ENCODE measurements at regions not wholly inside any gene's neighbourhood (a gene's known extent, or its start where the extent isn't known, plus 50 kb on each side); places are given as distances from the start of the nearest gene placed in this dataset.

- 88% methylated on average over 3 of the region's 3 CpGs for WGBS (ENCODE audit: low lambda C conversion rate, missing lambda C conversion rate)
- Histone ChIP-seq H3K27me3 (no peaks in the 10 kb centered on the region), H3K27ac (no peak overlapping the region), H3K4me3 (no peak overlapping the region), H3K9me2 (replicated peaks; ENCODE audit: insufficient read depth) (no peaks in the 10 kb centered on the region), H3K79me2 (no peaks in the 10 kb centered on the region), H3K36me3 (replicated peaks; ENCODE audit: insufficient read depth, low read depth) (no peaks in the 10 kb centered on the region), H4K20me1 (ENCODE audit: insufficient read depth, poor library complexity, severe bottlenecking) (no peaks in the 10 kb centered on the region), H2AFZ (no peak overlapping the region), H3K4me2 (no peak overlapping the region), H3K9me3 (ENCODE audit: low read depth) (no peaks in the 10 kb centered on the region), H3K4me1 (ENCODE audit: insufficient read depth) (no peaks in the 10 kb centered on the region)
- TF ChIP-seq EZH2 (IDR thresholded peaks at IDR 0.05; ENCODE audit: borderline replicate concordance) (no peak), EZH2phosphoT487 (IDR thresholded peaks at IDR 0.05; ENCODE audit: low read depth, severe bottlenecking, unreplicated experiment) (no peak), CTCF (IDR thresholded peaks at IDR 0.05; ENCODE audit: poor library complexity) (no peak)
- DNase-seq (ENCODE audit: low spot score) = no peak
These were observed 1210.4 kb downstream of the ADGRL3 start for GRCh38 chr4:62410371-62411003.

- Histone ChIP-seq H3K79me2 (no peaks in the 10 kb centered on the region), H3K36me3 (replicated peaks; ENCODE audit: insufficient read depth, low read depth) (no peaks in the 10 kb centered on the region)
- peak; percentile 53 for TF ChIP-seq CTCF (IDR thresholded peaks at IDR 0.05; ENCODE audit: poor library complexity)
- TF ChIP-seq EZH2phosphoT487 (IDR thresholded peaks at IDR 0.05; ENCODE audit: low read depth, severe bottlenecking, unreplicated experiment) = no peak
These were observed 1208.3 kb downstream of the ADGRL3 start for GRCh38 chr4:62408454-62408853.

GRCh38 chr4:62407534-62407933 lies 1207.4 kb downstream of the ADGRL3 start:
- no peaks in the 10 kb centered on the region for H3K27me3 ChIP-seq
- H3K79me2 ChIP-seq = no peaks in the 10 kb centered on the region
- H3K4me2 ChIP-seq = no peak overlapping the region
- H4K20me1 ChIP-seq (ENCODE audit: insufficient read depth, poor library complexity, severe bottlenecking) = no peaks in the 10 kb centered on the region
- H3K9me3 ChIP-seq (ENCODE audit: low read depth) = no peaks in the 10 kb centered on the region
- H3K4me3 ChIP-seq = no peak overlapping the region
- TF ChIP-seq EZH2phosphoT487 (IDR thresholded peaks at IDR 0.05; ENCODE audit: low read depth, severe bottlenecking, unreplicated experiment) (no peak), CTCF (IDR thresholded peaks at IDR 0.05; ENCODE audit: poor library complexity) (no peak), EZH2 (IDR thresholded peaks at IDR 0.05; ENCODE audit: borderline replicate concordance) (no peak)
- H3K9me2 ChIP-seq (replicated peaks; ENCODE audit: insufficient read depth) = no peaks in the 10 kb centered on the region
- no peak overlapping the region for H3K27ac ChIP-seq
- H2AFZ ChIP-seq = no peak overlapping the region
- no peaks in the 10 kb centered on the region for H3K36me3 ChIP-seq (replicated peaks; ENCODE audit: insufficient read depth, low read depth)
- H3K4me1 ChIP-seq (ENCODE audit: insufficient read depth) = no peaks in the 10 kb centered on the region
- 100% methylated on average over 1 of the region's 1 CpG for WGBS (ENCODE audit: low lambda C conversion rate, missing lambda C conversion rate)
- DNase-seq (ENCODE audit: low spot score) = no peak

More at GRCh38 chr4:62408454-62408853, 1208.3 kb downstream of the ADGRL3 start:
- DNase-seq (ENCODE audit: low spot score) = no peak
- Histone ChIP-seq H3K27ac (no peak overlapping the region), H3K9me2 (replicated peaks; ENCODE audit: insufficient read depth) (no peaks in the 10 kb centered on the region), H2AFZ (no peak overlapping the region), H3K4me2 (no peak overlapping the region), H4K20me1 (ENCODE audit: insufficient read depth, poor library complexity, severe bottlenecking) (no peaks in the 10 kb centered on the region), H3K9me3 (ENCODE audit: low read depth) (no peaks in the 10 kb centered on the region), H3K27me3 (no peaks in the 10 kb centered on the region), H3K4me1 (ENCODE audit: insufficient read depth) (no peaks in the 10 kb centered on the region), H3K4me3 (no peak overlapping the region)
